ENCODE measurements at regions not wholly inside any gene's neighbourhood (a gene's known extent, or its start where the extent isn't known, plus 50 kb on each side); places are given as distances from the start of the nearest gene placed in this dataset.

DNA sequence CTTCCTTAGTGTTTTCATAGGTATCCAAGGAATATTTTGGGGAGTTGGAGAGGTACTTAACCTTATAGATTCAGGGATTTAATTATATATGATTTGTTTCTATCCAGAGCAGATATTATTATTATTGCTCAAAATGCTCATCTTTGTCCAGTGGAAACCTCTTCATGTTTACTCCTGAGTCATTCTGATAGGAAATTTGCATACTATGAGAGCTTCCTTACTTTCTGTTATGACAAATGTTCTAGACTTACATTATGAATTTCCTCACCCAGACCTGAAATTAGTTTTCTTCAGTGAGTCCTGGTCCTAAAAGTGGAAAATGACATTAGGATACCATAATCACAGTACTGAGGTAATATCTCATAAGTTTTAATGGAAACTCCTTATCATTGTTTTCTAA lies 57.5 kb upstream of the PLPPR5 start:
- TF ChIP-seq, protein P1, sequence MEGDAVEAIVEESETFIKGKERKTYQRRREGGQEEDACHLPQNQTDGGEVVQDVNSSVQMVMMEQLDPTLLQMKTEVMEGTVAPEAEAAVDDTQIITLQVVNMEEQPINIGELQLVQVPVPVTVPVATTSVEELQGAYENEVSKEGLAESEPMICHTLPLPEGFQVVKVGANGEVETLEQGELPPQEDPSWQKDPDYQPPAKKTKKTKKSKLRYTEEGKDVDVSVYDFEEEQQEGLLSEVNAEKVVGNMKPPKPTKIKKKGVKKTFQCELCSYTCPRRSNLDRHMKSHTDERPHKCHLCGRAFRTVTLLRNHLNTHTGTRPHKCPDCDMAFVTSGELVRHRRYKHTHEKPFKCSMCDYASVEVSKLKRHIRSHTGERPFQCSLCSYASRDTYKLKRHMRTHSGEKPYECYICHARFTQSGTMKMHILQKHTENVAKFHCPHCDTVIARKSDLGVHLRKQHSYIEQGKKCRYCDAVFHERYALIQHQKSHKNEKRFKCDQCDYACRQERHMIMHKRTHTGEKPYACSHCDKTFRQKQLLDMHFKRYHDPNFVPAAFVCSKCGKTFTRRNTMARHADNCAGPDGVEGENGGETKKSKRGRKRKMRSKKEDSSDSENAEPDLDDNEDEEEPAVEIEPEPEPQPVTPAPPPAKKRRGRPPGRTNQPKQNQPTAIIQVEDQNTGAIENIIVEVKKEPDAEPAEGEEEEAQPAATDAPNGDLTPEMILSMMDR (IDR thresholded peaks at IDR 0.05), result no peak
- TF ChIP-seq HES2 (IDR thresholded peaks at IDR 0.05) (no peak), TP53 (CRISPR knock-in tag; IDR thresholded peaks at IDR 0.05) (no peak), PBX3 (IDR thresholded peaks at IDR 0.05) (no peak), POLR2A (IDR thresholded peaks at IDR 0.05; ENCODE audit: low read length) (no peak), SREBF2 (IDR thresholded peaks at IDR 0.05) (no peak), RFX5 (IDR thresholded peaks at IDR 0.05) (no peak), BCL3 (IDR thresholded peaks at IDR 0.05) (no peak), HOXA7 (CRISPR knock-in tag; IDR thresholded peaks at IDR 0.05) (no peak), RNF2 (IDR thresholded peaks at IDR 0.05; ENCODE audit: borderline replicate concordance, low read depth) (no peak), EP300 (IDR thresholded peaks at IDR 0.05) (no peak), JUN (IDR thresholded peaks at IDR 0.05) (no peak)
- TF ChIP-seq, protein P2, sequence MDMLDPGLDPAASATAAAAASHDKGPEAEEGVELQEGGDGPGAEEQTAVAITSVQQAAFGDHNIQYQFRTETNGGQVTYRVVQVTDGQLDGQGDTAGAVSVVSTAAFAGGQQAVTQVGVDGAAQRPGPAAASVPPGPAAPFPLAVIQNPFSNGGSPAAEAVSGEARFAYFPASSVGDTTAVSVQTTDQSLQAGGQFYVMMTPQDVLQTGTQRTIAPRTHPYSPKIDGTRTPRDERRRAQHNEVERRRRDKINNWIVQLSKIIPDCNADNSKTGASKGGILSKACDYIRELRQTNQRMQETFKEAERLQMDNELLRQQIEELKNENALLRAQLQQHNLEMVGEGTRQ (IDR thresholded peaks at IDR 0.05), result no peak

Data from A549 (cell line).